ENCODE measurements at regions not wholly inside any gene's neighbourhood (a gene's known extent, or its start where the extent isn't known, plus 50 kb on each side); places are given as distances from the start of the nearest gene placed in this dataset.

GRCh38 chr6:26186652-26187051 is 99.4 kb downstream of the HFE start:
- TF ChIP-seq FOXA1 (IDR thresholded peaks at IDR 0.05) (no peak), SUZ12 (IDR thresholded peaks at IDR 0.05) (no peak), NFRKB (IDR thresholded peaks at IDR 0.05) (no peak), FOXM1 (IDR thresholded peaks at IDR 0.05; ENCODE audit: borderline replicate concordance) (no peak), HDGF (IDR thresholded peaks at IDR 0.05; ENCODE audit: borderline replicate concordance) (no peak), TARDBP (IDR thresholded peaks at IDR 0.05) (no peak), ZNF384 (IDR thresholded peaks at IDR 0.05) (no peak), BHLHE40 (IDR thresholded peaks at IDR 0.05; ENCODE audit: borderline replicate concordance) (no peak)

All from HEK293T (cell line).